ENCODE measurements at regions not wholly inside any gene's neighbourhood (a gene's known extent, or its start where the extent isn't known, plus 50 kb on each side); places are given as distances from the start of the nearest gene placed in this dataset.

- DNase-seq (ENCODE audit: low spot score), result no peak
- Histone ChIP-seq H3K18ac (ENCODE audit: low read length) (peak overlapping the region; percentile 11), H4K91ac (ENCODE audit: low read depth, low read length, poor library complexity) (no peak overlapping the region), H3K27me3 (ENCODE audit: control insufficient read depth in 3 of 3, insufficient read depth in 3 of 3, low read depth in 1 of 3, low read length in 3 of 3) (no peaks in the 10 kb centered on the region), H3K4me1 (ENCODE audit: control insufficient read depth in 2 of 2, insufficient read depth in 1 of 2, low read depth in 1 of 2, low read length in 2 of 2) (no peaks in the 10 kb centered on the region), H4K8ac (ENCODE audit: low read depth, low read length) (no peak overlapping the region), H3K4me2 (ENCODE audit: insufficient read depth, low read length, poor library complexity, severe bottlenecking) (no peak overlapping the region), H3K4ac (ENCODE audit: low read length) (no peak overlapping the region), H2BK12ac (ENCODE audit: low read length) (no peak overlapping the region), H2BK5ac (ENCODE audit: low read length) (no peak overlapping the region), H3K4me3 (ENCODE audit: low read length in 2 of 2) (no peak overlapping the region), H3K9me3 (replicated peaks in 1 of 2; ENCODE audit: control insufficient read depth in 2 of 2, insufficient read depth in 1 of 2, low read depth in 1 of 2, low read length in 2 of 2) (peaks cover 0 to 2% of the 10 kb centered on the region in 2 donors), H2BK15ac (ENCODE audit: low read length) (no peak overlapping the region), H2AK5ac (ENCODE audit: low read depth, low read length) (no peak overlapping the region), H3K14ac (ENCODE audit: low read length) (no peak overlapping the region), H3K27ac (replicated peaks; ENCODE audit: low read length) (no peak overlapping the region), H2AFZ (ENCODE audit: low read length) (no peak overlapping the region), H2BK120ac (ENCODE audit: low read depth, low read length) (no peak overlapping the region), H3K36me3 (replicated peaks in 1 of 2; ENCODE audit: control insufficient read depth in 2 of 2, insufficient read depth in 2 of 2, low read length in 2 of 2) (no peaks in the 10 kb centered on the region), H3K9ac (ENCODE audit: low read depth, low read length, poor library complexity) (no peak overlapping the region), H3K23ac (ENCODE audit: low read depth, low read length, poor library complexity) (no peak overlapping the region), H3K79me1 (ENCODE audit: low read depth, low read length) (no peaks in the 10 kb centered on the region)
- no CpG with 5 or more reads among the region's 4 CpGs for WGBS, 2 donors (ENCODE audit: extremely low coverage in 2 of 2, insufficient read length in 2 of 2, insufficient replicate concordance in 1 of 2)
These were observed 300.6 kb downstream of the TDRD15 start for GRCh38 chr2:21424375-21424774.

GRCh38 chr2:21427606-21428005 is 303.8 kb downstream of the TDRD15 start:
- Histone ChIP-seq H3K27me3 (ENCODE audit: control insufficient read depth in 3 of 3, insufficient read depth in 3 of 3, low read depth in 1 of 3, low read length in 3 of 3) (no peaks in the 10 kb centered on the region), H2BK15ac (ENCODE audit: low read length) (no peak overlapping the region), H3K23ac (ENCODE audit: low read depth, low read length, poor library complexity) (no peak overlapping the region), H3K4ac (ENCODE audit: low read length) (no peak overlapping the region), H3K14ac (ENCODE audit: low read length) (no peak overlapping the region), H3K18ac (ENCODE audit: low read length) (no peak overlapping the region), H3K79me1 (ENCODE audit: low read depth, low read length) (no peaks in the 10 kb centered on the region), H3K36me3 (replicated peaks in 1 of 2; ENCODE audit: control insufficient read depth in 2 of 2, insufficient read depth in 2 of 2, low read length in 2 of 2) (no peaks in the 10 kb centered on the region), H3K4me2 (ENCODE audit: insufficient read depth, low read length, poor library complexity, severe bottlenecking) (no peak overlapping the region), H2BK12ac (ENCODE audit: low read length) (no peak overlapping the region), H4K91ac (ENCODE audit: low read depth, low read length, poor library complexity) (no peak overlapping the region), H3K27ac (replicated peaks; ENCODE audit: low read length) (no peak overlapping the region), H4K8ac (ENCODE audit: low read depth, low read length) (no peak overlapping the region), H2AK5ac (ENCODE audit: low read depth, low read length) (no peak overlapping the region), H3K9me3 (replicated peaks in 1 of 2; ENCODE audit: control insufficient read depth in 2 of 2, insufficient read depth in 1 of 2, low read depth in 1 of 2, low read length in 2 of 2) (peaks cover 0 to 2% of the 10 kb centered on the region in 2 donors), H2BK5ac (ENCODE audit: low read length) (no peak overlapping the region), H3K4me1 (ENCODE audit: control insufficient read depth in 2 of 2, insufficient read depth in 1 of 2, low read depth in 1 of 2, low read length in 2 of 2) (peaks cover 0 to 3% of the 10 kb centered on the region in 2 donors), H2AFZ (ENCODE audit: low read length) (no peak overlapping the region), H3K9ac (ENCODE audit: low read depth, low read length, poor library complexity) (no peak overlapping the region), H2BK120ac (ENCODE audit: low read depth, low read length) (no peak overlapping the region), H3K4me3 (ENCODE audit: low read length in 2 of 2) (no peak overlapping the region)
- no CpG with 5 or more reads among the region's 2 CpGs for WGBS, 2 donors (ENCODE audit: extremely low coverage in 2 of 2, insufficient read length in 2 of 2, insufficient replicate concordance in 1 of 2)
- no peak for DNase-seq (ENCODE audit: low spot score)

GRCh38 chr2:21428754-21429153 is 305.0 kb downstream of the TDRD15 start:
- H3K36me3 ChIP-seq (replicated peaks in 1 of 2; ENCODE audit: control insufficient read depth in 2 of 2, insufficient read depth in 2 of 2, low read length in 2 of 2), result no peaks in the 10 kb centered on the region
- no peak overlapping the region for H4K8ac ChIP-seq (ENCODE audit: low read depth, low read length)
- H2BK15ac ChIP-seq (ENCODE audit: low read length), result no peak overlapping the region
- H3K4me2 ChIP-seq (ENCODE audit: insufficient read depth, low read length, poor library complexity, severe bottlenecking), result no peak overlapping the region
- no peaks in the 10 kb centered on the region for H3K79me1 ChIP-seq (ENCODE audit: low read depth, low read length)
- no peak overlapping the region for H2BK5ac ChIP-seq (ENCODE audit: low read length)
- no peak overlapping the region for H3K27ac ChIP-seq (replicated peaks; ENCODE audit: low read length)
- WGBS, 2 donors (ENCODE audit: extremely low coverage in 2 of 2, insufficient read length in 2 of 2, insufficient replicate concordance in 1 of 2), result no CpG with 5 or more reads among the region's 1 CpG
- no peak overlapping the region for H4K91ac ChIP-seq (ENCODE audit: low read depth, low read length, poor library complexity)
- no peak overlapping the region for H2BK120ac ChIP-seq (ENCODE audit: low read depth, low read length)
- peaks cover 0 to 2% of the 10 kb centered on the region in 2 donors for H3K9me3 ChIP-seq (replicated peaks in 1 of 2; ENCODE audit: control insufficient read depth in 2 of 2, insufficient read depth in 1 of 2, low read depth in 1 of 2, low read length in 2 of 2)
- H3K27me3 ChIP-seq (ENCODE audit: control insufficient read depth in 3 of 3, insufficient read depth in 3 of 3, low read depth in 1 of 3, low read length in 3 of 3), result no peaks in the 10 kb centered on the region
- H3K4me1 ChIP-seq (ENCODE audit: control insufficient read depth in 2 of 2, insufficient read depth in 1 of 2, low read depth in 1 of 2, low read length in 2 of 2), result peaks cover 0 to 3% of the 10 kb centered on the region in 2 donors
- no peak overlapping the region for H3K9ac ChIP-seq (ENCODE audit: low read depth, low read length, poor library complexity)
- H3K4ac ChIP-seq (ENCODE audit: low read length), result no peak overlapping the region
- no peak overlapping the region for H3K14ac ChIP-seq (ENCODE audit: low read length)
- DNase-seq (ENCODE audit: low spot score), result no peak
- H3K23ac ChIP-seq (ENCODE audit: low read depth, low read length, poor library complexity), result no peak overlapping the region
- no peak overlapping the region for H3K4me3 ChIP-seq (ENCODE audit: low read length in 2 of 2)
- no peak overlapping the region for H2AFZ ChIP-seq (ENCODE audit: low read length)
- no peak overlapping the region for H3K18ac ChIP-seq (ENCODE audit: low read length)
- H2AK5ac ChIP-seq (ENCODE audit: low read depth, low read length), result no peak overlapping the region
- H2BK12ac ChIP-seq (ENCODE audit: low read length), result no peak overlapping the region

GRCh38 chr2:21429747-21430146 is 306.0 kb downstream of the TDRD15 start:
- H3K27me3 ChIP-seq (ENCODE audit: control insufficient read depth in 3 of 3, insufficient read depth in 3 of 3, low read depth in 1 of 3, low read length in 3 of 3), result no peaks in the 10 kb centered on the region
- H3K79me1 ChIP-seq (ENCODE audit: low read depth, low read length), result no peaks in the 10 kb centered on the region
- H2AK5ac ChIP-seq (ENCODE audit: low read depth, low read length), result no peak overlapping the region
- H3K9ac ChIP-seq (ENCODE audit: low read depth, low read length, poor library complexity), result no peak overlapping the region
- no peak overlapping the region for H3K18ac ChIP-seq (ENCODE audit: low read length)
- H3K4me3 ChIP-seq (ENCODE audit: low read length in 2 of 2), result no peak overlapping the region
- no peak overlapping the region for H2BK12ac ChIP-seq (ENCODE audit: low read length)
- no peak overlapping the region for H2BK120ac ChIP-seq (ENCODE audit: low read depth, low read length)
- H4K91ac ChIP-seq (ENCODE audit: low read depth, low read length, poor library complexity), result no peak overlapping the region
- H2BK15ac ChIP-seq (ENCODE audit: low read length), result no peak overlapping the region
- no peaks in the 10 kb centered on the region for H3K9me3 ChIP-seq (replicated peaks in 1 of 2; ENCODE audit: control insufficient read depth in 2 of 2, insufficient read depth in 1 of 2, low read depth in 1 of 2, low read length in 2 of 2)
- no peak overlapping the region for H3K27ac ChIP-seq (replicated peaks; ENCODE audit: low read length)
- no peak overlapping the region for H3K14ac ChIP-seq (ENCODE audit: low read length)
- H3K4me2 ChIP-seq (ENCODE audit: insufficient read depth, low read length, poor library complexity, severe bottlenecking), result no peak overlapping the region
- no peak overlapping the region for H4K8ac ChIP-seq (ENCODE audit: low read depth, low read length)
- no peak overlapping the region for H2BK5ac ChIP-seq (ENCODE audit: low read length)
- H3K23ac ChIP-seq (ENCODE audit: low read depth, low read length, poor library complexity), result no peak overlapping the region
- no peak for DNase-seq (ENCODE audit: low spot score)
- no peaks in the 10 kb centered on the region for H3K36me3 ChIP-seq (replicated peaks in 1 of 2; ENCODE audit: control insufficient read depth in 2 of 2, insufficient read depth in 2 of 2, low read length in 2 of 2)
- no CpG with 5 or more reads among the region's 1 CpG for WGBS, 2 donors (ENCODE audit: extremely low coverage in 2 of 2, insufficient read length in 2 of 2, insufficient replicate concordance in 1 of 2)
- peaks cover 0 to 3% of the 10 kb centered on the region in 2 donors for H3K4me1 ChIP-seq (ENCODE audit: control insufficient read depth in 2 of 2, insufficient read depth in 1 of 2, low read depth in 1 of 2, low read length in 2 of 2)
- H2AFZ ChIP-seq (ENCODE audit: low read length), result no peak overlapping the region
- H3K4ac ChIP-seq (ENCODE audit: low read length), result no peak overlapping the region
